ENCODE measurements at regions not wholly inside any gene's neighbourhood (a gene's known extent, or its start where the extent isn't known, plus 50 kb on each side); places are given as distances from the start of the nearest gene placed in this dataset.

DNA sequence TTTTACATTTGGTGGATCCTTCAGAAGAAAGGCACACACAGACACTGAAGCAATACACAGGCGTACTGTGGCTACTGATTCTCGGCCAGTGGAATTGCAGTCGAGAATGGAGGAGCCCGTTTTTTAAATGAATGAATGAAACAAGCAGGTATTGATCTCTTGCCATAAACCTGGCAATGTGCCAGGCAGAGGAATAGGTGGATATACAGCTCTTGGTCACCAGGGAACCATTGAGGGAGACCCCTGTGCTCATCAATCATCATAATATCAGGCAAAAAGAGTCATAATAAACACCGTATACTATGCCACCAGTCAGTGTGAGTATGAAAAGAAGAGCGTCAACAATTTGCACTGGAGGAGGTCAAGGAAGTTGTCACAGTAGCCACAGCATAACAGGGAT lies 140.3 kb upstream of the FOXF1 start:
- TF ChIP-seq EZH2 (IDR thresholded peaks at IDR 0.05) (no peak), CTCF (IDR thresholded peaks at IDR 0.05) (no peak)

Measured in neural progenitor cell (in vitro differentiated cells).